ENCODE measurements at regions not wholly inside any gene's neighbourhood (a gene's known extent, or its start where the extent isn't known, plus 50 kb on each side); places are given as distances from the start of the nearest gene placed in this dataset.

DNA sequence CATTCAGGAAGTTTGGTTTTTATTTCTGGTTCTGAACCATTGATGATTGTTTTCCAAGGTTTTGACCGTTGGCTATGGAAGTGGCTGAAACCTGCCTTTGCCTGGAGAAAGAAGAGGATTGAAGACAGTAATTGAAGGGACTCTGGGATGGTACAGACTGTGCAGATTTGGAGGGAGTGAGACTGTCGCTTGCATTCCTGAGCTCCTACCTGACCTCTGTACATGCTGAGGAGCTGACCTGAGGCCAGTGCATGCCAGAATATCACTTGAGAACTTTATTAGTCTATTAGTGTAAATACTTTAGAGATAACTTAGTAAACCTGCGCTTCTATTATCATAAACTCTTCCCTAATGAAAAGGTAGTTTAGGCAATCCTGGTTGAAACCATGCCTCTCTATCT, 276.4 kb downstream of the IRS2 start:
- DNase-seq, result no peak

DNA sequence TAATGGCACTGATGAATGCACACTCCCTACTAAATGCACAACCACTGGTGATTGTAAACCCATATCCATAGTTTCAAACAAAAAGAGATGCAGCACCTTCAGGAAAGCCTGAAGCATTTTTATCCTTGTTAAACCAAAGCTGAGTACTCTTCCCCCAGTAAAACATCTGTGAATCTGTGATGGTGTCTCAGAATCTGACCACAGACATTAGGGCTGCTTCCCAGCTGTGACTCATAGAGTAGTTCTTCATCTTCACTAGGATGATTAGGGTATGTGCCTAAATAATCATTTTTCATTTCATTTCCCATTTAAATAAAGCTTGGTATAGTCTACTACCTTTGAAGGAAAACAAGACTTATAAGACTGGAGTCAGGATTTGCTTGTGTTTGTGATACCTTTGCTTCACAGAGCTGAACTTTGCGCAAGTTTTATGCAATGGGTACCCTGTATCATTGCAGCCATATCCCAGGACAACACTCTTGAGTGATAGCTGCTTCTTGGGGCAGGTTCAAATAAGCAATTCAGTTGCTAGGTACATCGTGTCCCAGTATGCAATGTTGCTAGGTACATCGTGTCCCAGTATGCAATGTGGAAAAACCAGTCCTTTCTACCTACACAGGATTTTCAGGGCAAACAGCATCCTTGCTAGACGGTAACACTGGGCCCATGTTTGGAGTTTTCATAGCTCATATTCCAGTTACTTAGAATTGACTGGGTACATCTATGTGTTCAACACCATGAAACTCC, 277.1 kb downstream of the IRS2 start:
- DNase-seq, result no peak

DNA sequence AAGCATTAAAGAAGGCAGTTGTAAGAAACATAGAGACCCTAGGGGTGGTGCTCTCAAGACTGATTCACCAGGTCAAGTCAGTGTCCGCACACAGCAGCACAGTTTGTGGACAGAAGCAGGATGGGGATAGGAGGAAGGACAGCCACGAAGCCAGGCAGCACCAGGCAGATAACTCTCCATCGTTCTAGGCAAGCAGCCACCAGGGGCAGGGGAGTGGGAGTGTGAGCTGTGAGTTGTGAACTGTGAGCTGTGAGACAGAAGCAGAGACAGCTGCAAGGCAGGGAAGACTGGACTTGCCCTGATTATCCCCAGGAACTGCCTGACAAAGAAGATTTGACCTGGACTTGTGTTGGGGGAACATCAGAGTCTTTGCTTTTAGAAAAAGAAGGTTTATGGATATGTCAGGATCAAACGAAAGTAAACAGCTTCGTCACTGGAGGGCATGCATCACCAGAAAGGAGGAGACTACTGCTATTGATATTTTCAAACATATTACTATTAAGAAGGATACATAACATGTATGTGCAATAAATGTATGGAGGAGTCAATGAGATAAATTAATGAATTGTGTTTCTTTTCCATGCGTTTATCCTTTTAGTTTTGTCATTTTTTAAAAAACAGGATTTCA, 286.1 kb downstream of the IRS2 start:
- no peak for DNase-seq

DNA sequence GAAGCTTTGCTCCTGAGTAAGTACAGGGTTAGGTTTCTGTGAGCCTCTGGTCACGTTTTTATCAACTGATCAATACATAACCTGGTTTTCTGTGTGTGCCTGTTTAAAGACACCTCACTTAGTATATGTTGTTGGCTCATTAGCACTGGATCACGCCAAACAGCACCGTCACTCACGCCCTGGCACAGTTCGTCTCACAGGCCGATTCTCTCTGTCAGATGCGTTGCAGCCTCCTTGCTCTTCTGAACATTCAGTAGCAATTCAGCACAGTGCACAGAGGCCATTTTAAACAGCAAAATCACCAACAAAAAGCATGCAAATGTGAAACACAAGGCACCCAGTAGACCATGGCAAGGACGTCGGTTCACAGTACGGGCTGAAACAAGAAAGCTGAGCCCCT, 288.5 kb downstream of the IRS2 start:
- no peak for DNase-seq

DNA sequence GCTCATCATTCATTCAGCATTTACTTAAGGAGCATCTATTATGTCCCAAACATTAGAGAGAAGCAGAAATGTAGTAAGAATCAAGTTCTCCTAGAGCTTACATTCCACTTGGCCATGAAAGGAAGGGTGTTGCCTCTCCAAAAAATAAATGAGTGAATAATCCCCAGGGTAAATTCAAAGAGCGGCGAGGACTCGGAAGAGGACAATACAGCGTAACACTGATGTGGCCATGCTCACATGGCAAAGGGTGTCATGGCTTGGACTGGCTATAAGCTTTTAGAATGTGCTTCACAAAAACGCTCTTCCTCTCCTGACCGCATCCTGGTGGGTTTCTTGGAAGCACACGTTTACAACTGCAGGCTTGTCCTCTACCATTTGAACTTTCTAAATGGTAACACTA, 290.2 kb downstream of the IRS2 start:
- DNase-seq, result no peak

DNA sequence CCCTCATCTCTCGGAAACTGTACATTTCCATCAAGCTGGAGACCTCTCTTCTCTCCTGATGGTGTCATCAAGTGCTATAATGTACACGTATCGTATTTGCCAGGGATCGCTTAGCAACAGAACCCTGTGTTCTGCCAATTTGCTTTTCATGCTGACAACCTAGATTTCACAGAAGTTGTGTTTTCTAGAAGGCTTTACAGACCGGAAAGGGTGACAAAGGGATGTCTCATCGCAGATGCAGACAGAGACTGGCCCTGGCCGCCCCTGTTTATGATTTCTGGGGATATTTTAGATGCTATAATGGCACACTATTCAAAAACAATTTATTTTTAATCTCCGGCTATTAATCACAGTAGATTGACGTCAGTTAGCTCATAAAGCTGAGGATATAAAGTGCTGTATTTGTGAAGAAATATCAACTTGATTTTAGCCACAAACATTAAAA, 291.4 kb downstream of the IRS2 start:
- no peak for DNase-seq

DNA sequence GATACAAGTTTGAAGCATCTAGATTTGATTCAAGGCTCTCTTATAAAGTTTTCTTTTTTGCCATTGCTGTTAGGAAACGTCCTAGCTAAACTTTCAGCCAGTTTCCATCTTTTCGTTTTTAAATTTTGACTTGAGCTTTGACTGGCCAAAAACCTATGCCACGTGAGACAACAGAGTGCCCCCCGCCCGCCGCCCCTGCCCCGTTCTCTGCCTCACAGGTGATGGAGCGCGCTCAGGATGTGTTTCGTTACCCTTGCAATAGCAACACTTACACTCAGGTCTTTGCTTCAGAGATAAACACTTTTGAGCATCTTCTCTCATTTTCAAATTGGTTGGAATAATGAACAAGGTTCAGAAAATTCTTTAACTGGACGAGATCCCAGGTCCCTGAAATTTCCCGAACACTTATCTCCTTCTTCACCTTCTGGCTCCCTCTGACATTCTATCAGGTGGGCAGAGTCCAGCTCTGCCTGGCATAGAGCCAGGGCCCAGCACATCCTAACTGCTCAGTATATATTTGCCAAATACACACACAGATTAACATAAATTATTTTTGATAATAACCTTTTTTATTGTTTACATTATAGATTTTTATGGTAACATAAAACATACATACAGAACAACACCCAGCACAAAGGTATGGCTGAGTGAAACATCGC, 301.1 kb downstream of the IRS2 start:
- no peak for DNase-seq

DNA sequence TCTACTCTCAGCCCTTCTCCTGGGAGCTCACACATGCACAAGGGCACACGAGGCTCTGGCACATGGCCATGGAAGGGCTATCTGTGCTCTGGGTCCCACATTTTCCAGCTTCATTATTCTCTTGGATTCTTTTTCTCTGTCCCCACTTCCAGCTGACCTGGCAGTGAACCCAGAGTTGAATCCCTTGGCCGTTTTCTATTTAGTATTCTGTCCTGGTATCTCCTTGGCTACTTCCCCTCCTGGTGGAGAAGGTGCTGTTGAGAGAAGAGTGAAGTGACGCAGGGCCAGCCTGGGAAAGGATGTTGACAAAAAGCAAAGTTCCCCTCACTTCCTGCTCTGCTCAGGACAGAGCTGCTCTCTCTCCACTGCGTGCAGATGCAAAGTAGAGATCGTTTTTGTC, 303.1 kb downstream of the IRS2 start:
- no peak for DNase-seq

DNA sequence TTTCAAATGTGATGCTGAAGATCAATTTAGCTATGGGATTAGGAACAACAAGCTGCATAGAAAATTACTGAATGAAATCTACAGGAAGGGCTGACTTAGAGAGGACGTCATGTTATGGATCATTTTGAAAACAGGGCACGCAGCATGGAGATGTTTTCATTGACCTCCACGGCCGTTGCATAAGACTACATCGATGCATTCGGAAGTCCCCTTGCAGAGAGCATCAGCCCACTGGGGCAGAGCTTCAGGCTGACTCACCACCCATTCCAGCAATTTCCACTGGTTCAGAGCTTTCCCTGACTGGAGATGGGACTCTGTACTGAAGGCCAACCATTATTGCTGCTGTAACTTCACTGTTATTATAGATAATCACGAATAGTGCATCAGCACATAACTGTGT, 305.3 kb downstream of the IRS2 start:
- DNase-seq, result no peak

DNA sequence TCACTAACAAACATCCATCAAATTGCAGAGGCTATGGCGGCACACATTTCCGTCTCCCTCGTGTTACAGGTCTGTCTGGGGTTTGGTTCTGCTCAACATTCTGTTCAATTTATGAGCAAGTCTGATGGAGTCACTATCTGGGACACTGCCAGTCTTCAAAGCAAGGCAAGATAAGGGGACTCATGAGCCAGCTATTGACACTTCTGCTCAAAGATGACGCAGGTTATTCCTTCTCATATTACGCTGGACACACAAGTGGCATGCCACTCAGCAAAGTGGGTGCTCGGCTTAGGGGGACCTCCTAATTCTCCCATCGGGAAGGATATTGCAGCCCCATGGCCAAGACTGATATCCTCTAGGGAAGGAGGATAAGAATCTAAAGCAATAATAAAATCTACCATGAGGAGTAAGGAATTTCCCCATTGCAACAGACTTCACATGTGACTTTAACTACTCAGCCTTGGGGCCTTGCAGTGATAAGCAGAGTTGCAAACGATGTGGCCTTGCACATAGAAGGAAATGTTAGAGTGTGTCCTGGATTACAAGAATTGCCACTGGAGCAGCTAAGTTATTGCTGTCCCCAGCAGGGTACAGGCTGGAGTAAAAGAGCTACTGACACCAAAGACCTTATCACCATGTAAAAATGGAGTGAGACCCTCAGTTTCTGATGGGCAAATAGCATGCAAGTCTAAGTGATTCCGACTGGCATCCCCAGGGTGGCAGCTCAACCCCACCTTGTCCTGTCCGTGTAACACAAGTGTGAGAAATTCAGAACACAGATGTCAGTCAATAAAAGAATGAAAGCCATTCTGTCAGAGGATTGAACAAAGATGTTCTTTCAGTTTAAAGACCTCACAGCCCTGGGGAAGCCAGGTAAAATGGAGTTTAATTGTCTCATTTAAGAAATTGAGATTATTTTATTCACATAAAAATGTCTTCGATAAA, 306.1 kb downstream of the IRS2 start:
- DNase-seq, result no peak

DNA sequence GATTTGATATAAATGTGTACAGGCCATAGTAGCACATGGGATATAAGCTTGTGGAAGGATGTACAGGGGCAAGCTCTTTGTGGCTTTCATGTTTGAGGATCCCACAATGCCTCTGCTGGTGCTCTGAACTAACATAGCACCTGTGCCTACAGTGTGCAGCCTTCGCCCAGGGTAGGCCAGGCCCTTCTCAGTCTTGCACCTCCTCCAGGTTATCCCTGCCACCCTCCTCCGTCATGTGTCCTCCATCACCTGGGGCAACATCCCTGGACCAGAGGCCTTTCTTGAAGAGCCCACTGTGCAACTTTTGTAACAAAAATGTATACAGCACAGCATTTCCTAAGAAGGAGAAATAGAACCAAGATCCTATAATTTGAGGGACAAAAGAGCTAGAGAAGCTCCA, 306.8 kb downstream of the IRS2 start:
- no peak for DNase-seq

DNA sequence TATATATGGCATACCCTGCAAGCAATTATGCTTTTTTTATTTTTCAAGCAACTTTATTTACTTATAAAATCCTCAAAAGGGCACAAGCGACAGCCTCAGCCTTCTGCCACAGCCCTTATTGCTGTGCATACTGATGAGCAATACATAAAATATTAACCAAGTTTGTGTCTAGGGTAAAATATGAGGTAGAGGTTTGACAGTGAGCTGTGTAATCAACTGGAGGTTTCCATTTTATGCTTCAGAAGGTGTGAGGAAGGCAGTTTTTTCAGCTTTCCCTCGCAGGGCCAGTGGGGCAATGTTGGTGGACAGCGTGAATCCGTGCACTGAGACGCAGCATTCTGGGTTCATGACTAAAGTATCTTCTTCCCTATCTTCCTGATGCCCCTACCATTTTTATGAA, 310.4 kb downstream of the IRS2 start:
- no peak for DNase-seq

DNA sequence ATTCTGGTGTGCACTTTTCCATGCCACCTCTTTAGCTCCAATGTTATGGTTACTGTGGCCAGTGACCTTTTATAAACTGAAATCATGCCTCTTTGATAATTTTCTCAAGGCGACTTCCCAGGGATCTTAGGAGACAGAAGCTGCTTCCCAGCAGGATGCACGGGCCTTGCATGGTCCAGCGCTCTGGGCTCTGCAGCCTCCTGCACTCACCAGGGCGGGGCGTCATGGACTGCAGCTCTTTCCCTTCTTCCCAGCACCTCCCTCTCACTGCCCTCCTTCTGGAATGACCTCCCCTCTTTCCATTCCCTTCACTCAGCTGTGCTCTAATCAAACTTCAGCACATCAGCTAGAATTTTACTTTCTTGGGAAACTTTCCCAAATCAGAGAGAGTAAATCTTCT, 318.3 kb downstream of the IRS2 start:
- no peak for DNase-seq

DNA sequence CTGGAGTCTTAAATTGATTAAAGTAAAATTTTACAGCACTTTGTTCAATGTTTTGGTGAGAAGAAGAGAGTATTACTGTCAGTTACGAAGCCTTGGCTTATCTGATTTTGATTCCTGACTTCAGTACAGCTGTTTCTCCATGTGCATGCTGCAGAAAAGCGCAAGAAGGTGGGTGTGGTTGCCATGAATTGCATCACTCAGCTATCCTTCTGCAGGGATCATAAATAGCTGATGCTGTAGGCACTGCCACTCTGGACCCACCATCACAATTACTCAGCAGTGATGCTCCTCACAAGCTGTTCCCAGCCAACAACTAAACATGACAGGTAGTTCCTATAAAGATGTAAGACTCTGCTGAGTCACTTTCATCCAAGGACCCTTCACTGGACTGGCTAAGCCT, 321.2 kb downstream of the IRS2 start:
- DNase-seq, result no peak

DNA sequence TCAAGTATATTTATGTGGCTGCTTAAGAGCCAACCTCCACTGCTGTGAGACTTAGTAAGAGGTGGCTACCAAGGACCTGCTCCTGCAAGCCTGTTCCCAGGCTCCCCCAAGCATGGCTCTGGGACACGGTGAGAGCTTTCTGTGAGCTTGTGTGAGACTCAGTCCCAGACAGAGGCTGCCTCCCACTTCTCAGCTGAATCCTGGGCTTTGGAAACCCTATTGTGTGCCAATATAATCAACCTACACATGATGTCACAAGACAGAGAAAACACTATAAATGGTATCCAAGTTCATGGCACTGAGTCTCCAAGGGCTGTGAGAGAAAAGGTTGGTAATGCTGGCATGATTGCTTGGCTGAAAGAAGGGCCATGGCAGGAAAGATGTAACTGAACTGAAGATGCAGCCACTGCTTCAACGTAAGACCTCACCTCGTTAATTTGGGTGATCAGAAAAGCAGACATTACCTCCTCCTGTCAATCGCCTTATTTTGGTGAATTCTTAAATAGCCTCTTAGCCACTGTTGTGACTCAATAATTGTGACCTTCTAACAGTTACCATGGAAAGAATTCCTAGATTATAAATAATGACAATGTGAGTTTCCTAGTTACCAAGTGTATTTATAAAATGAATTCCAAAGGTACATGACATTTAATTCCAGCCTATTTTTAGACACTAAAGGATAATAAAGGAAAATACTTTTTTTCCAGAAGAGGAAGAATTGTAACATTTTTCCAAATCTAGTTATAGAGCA, 332.0 kb downstream of the IRS2 start:
- DNase-seq, result no peak

DNA sequence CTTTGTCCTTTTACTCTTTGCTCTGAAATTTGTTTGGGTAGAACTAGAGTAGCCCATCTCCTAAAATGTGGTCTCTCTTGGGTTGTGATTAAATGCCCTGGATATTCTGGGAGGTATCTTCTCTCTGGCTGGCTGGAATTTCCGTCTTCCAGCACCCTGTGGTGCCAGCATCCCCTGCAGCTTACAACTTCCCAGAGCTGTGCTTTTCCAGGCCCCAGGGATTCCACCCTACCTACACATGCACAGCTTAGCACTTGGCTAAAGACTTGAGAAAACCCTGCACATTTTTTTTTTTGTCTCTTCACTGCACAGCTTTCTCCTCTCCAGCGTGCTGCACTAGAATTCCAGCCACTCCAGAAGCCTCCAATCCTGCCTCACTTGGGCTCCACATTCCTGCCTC, 334.7 kb downstream of the IRS2 start:
- no peak for DNase-seq

DNA sequence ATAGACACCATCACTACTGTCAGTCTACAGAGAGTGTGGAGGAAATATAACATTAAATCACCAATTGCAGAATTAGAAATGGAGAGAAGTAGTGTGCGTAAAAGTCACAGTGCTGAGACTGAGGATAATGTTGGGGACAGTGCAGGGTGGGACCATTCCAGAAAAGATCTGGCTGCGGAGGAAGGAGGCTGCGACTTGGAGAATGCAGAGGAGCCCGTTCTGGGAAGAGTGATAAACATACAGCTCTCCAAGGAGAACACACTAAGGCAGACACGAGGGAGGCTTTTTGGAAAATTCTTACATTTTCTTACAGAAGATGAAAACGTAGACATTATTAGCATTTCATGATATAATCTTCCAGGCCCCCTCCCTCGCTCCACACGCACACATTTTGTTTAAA, 337.8 kb downstream of the IRS2 start:
- no peak for DNase-seq

DNA sequence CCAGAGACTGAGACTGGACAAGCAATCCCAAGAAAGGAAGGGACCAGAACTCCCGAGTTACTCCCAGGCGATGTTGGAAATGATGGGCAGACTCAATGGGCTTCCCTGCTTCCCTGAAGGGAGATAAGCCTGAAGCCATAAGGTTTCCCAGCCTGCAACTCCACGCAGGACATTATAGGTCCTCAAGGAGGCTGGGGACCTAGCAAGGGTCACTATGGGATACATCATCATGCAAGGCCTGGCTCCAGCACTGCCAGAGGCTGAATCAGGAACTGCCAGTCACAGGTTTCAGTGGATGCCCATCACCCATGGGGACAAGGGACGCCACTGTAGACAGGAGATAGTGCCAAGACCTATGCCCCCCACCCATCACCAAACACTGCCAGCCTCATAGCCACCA, 338.7 kb downstream of the IRS2 start:
- no peak for DNase-seq

DNA sequence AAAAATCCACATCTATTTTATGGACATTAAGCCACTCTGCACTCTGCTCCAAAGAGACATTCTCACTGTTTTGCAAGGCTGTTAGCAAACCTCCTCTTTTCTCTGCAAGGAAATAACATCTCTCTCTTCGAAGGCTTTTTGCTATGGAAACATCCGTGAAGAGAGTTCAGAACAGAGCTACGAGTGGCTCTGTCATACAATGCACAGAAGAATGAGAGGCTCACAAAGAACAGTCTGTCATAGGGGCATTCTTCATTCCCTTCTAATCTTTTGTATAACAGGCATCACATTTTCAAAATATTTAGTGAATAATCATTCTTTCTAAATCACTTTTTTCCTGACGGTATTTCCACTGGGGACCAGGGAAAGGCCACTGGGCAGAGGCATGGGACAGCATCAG, 346.1 kb downstream of the IRS2 start:
- no peak for DNase-seq

DNA sequence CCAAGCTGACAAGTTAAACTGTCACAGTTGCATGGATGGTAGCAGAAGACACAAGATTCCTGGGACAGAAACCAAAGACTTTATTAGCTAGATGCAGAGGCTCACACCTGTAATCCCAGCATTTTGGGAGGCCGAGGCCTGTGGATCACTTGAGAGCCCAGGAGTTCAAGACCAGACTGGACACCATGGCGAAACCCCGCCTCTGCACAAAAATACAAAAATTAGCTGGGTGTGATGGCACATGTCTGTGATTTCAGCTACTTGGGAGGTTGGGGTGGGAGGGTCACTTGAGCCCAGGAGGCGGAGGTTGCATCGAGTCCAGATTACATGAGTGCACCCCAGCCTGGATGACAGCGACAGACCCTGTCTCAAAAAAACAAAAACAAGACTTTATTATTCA, 346.6 kb downstream of the IRS2 start:
- no peak for DNase-seq

DNA sequence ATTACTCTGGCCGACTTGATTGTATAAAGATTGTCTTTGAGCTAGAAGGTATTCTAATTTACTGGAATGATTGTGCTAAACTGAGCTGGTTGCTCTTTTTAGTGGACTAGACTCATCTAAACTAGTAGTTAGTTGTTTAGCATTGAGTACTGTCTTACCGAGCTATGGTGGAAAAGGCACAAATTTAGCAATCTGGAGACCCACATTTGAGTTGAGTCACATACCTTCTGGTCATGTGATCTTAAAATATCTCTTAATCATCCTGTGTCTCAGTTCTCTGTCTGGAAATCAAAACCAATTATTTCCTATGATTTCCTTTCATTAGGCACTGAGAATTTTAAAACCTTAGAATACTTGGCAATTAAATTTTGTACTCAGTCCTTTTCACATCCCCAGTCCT, 349.5 kb downstream of the IRS2 start:
- no peak for DNase-seq

DNA sequence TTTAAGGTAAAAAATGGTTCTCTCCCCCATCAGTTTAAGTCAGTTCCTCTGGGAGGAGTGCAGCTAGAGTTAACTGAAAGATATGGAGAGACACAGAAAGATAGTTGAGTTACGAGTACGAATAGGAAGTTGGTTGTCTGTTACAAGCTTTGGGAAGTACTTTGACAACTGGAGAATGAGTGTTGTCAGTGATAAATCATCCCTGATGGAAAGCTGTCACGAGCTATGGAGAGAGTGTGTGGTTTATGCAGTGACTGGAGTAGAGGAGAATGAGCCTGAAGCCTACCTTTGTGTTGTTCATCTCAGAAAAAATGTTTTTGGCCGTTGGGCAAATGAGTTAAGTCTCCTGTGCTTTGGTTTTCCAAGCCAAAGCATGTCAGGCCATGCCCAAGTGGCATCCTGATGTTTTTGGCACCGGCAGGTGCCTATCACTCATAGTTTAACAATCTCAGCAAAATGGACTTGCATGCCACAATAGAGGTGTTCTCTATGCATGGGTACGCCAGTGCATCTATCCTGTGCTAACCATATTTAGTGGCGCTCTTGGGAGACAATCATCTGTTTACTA, 350.2 kb downstream of the IRS2 start:
- no peak for DNase-seq
